Body of pancreas (tissue), 4 donors: ENCODE measurements at regions not wholly inside any gene's neighbourhood (a gene's known extent, or its start where the extent isn't known, plus 50 kb on each side); places are given as distances from the start of the nearest gene placed in this dataset.

ENCODE experiments used
- CTCF ChIP-seq, 7 experiments: fragments of 450-650 bp in 4 of 7; fragments of 200-600 bp in 3 of 7; sonication (generic) in 3 of 7; IDR thresholded peaks; one replicate each; pipeline ENCODE4 v1.5.1; 2016 to 2019; ENCODE audit warnings: antibody characterized with exemption in 7 of 7
- POLR2A ChIP-seq, 3 donors: fragments of 450-650 bp; IDR thresholded peaks; one replicate each; pipeline ENCODE4 v1.6.1; 2016; ENCODE audit warnings: antibody characterized with exemption in 3 of 3, mild to moderate bottlenecking in 2 of 3

GRCh38 chr3:68242606-68243005 is 588.2 kb upstream of the SUCLG2 start:
- TF ChIP-seq CTCF (IDR thresholded peaks at IDR 0.05), result no peak
- no peak for TF ChIP-seq POLR2A (IDR thresholded peaks at IDR 0.05)
